Astrocyte (in vitro differentiated cells and primary cell): ENCODE measurements at regions not wholly inside any gene's neighbourhood (a gene's known extent, or its start where the extent isn't known, plus 50 kb on each side); places are given as distances from the start of the nearest gene placed in this dataset.

Source experiments
- EZH2 ChIP-seq: IDR thresholded peaks from 2 replicates; pipeline ENCODE4 v1.6.1; 2012; ENCODE audit warnings: mild to moderate bottlenecking, low read length, inconsistent platforms; ENCODE audit not compliant: insufficient read depth
- TF ChIP-seq, protein P1 (sequence below): IDR thresholded peaks from 2 replicates; pipeline ENCODE4 v1.5.1; 2011; ENCODE audit warnings: low read depth, mild to moderate bottlenecking, inconsistent platforms, low read length, moderate library complexity; ENCODE audit not compliant: insufficient read depth

DNA sequence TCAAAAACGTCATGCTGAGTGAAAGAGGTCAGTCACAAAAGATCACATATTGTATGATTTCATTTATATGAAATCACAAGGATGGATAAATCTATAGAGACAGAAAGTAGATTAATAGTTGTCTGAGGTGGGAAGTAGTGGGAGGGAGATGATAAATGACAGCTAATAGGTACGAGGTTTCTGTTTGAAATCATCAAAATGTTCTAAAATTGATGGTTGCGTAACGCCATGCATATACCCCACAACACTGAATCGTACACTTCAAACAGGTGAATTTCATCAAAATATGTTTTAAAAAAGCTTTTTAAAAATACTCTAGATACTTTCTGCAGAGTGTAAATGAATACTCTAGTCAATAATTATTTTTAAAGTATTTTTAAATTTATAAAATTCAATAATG, 303.0 kb upstream of the STAC start:
- TF ChIP-seq, protein P1, sequence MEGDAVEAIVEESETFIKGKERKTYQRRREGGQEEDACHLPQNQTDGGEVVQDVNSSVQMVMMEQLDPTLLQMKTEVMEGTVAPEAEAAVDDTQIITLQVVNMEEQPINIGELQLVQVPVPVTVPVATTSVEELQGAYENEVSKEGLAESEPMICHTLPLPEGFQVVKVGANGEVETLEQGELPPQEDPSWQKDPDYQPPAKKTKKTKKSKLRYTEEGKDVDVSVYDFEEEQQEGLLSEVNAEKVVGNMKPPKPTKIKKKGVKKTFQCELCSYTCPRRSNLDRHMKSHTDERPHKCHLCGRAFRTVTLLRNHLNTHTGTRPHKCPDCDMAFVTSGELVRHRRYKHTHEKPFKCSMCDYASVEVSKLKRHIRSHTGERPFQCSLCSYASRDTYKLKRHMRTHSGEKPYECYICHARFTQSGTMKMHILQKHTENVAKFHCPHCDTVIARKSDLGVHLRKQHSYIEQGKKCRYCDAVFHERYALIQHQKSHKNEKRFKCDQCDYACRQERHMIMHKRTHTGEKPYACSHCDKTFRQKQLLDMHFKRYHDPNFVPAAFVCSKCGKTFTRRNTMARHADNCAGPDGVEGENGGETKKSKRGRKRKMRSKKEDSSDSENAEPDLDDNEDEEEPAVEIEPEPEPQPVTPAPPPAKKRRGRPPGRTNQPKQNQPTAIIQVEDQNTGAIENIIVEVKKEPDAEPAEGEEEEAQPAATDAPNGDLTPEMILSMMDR: no peak
- no peak for TF ChIP-seq EZH2
